HG02798 (cell line): ENCODE measurements at regions not wholly inside any gene's neighbourhood (a gene's known extent, or its start where the extent isn't known, plus 50 kb on each side); places are given as distances from the start of the nearest gene placed in this dataset.

Experiments
- ATAC-seq: cut with Tn5 transposase; IDR thresholded peaks from one replicate; pipeline ENCODE4 v1.9.1; 2021; ENCODE audit warnings: mild to moderate bottlenecking; ENCODE audit not compliant: unreplicated experiment, poor library complexity

- ATAC-seq: no peak
These were observed 296.6 kb downstream of the TLE3 start for GRCh38 chr15:69801144-69801543.

- no peak for ATAC-seq
These were observed 295.3 kb downstream of the TLE3 start for GRCh38 chr15:69802432-69802831.

- ATAC-seq: no peak
These were observed 292.9 kb downstream of the TLE3 start for GRCh38 chr15:69804786-69805185.

- no peak for ATAC-seq
These were observed 292.3 kb downstream of the TLE3 start for GRCh38 chr15:69805248-69805953.

GRCh38 chr15:69806287-69806915, 291.3 kb downstream of the TLE3 start:
- no peak for ATAC-seq

- ATAC-seq: no peak
These were observed 290.0 kb downstream of the TLE3 start for GRCh38 chr15:69807721-69808120.

GRCh38 chr15:69808756-69809155, 289.0 kb downstream of the TLE3 start:
- no peak for ATAC-seq

- no peak for ATAC-seq
These were observed 288.3 kb downstream of the TLE3 start for GRCh38 chr15:69809421-69809820.

- ATAC-seq: no peak
These were observed 287.0 kb downstream of the TLE3 start for GRCh38 chr15:69810431-69811354.

- no peak for ATAC-seq
These were observed 284.9 kb downstream of the TLE3 start for GRCh38 chr15:69812861-69813261.

GRCh38 chr15:69813881-69814280, 283.8 kb downstream of the TLE3 start:
- no peak for ATAC-seq

- no peak for ATAC-seq
These were observed 282.8 kb downstream of the TLE3 start for GRCh38 chr15:69814932-69815331.

GRCh38 chr15:69815793-69816192, 281.9 kb downstream of the TLE3 start:
- no peak for ATAC-seq

- no peak for ATAC-seq
These were observed 281.2 kb downstream of the TLE3 start for GRCh38 chr15:69816522-69816921.

GRCh38 chr15:69818529-69818928, 279.2 kb downstream of the TLE3 start:
- no peak for ATAC-seq

- no peak for ATAC-seq
These were observed 278.3 kb downstream of the TLE3 start for GRCh38 chr15:69819371-69819770.

GRCh38 chr15:69820819-69821218, 276.9 kb downstream of the TLE3 start:
- ATAC-seq: no peak

GRCh38 chr15:69823223-69823907, 274.4 kb downstream of the TLE3 start:
- ATAC-seq: no peak

- ATAC-seq: no peak
These were observed 273.4 kb downstream of the TLE3 start for GRCh38 chr15:69824075-69824876.
